GM12801 (cell line): ENCODE measurements at regions not wholly inside any gene's neighbourhood (a gene's known extent, or its start where the extent isn't known, plus 50 kb on each side); places are given as distances from the start of the nearest gene placed in this dataset.

Experiments
- CTCF ChIP-seq: IDR thresholded peaks from one replicate; pipeline ENCODE4 v1.5.1; 2011; ENCODE audit warnings: control low read depth; ENCODE audit not compliant: insufficient read length; ENCODE audit errors: extremely low read depth

DNA sequence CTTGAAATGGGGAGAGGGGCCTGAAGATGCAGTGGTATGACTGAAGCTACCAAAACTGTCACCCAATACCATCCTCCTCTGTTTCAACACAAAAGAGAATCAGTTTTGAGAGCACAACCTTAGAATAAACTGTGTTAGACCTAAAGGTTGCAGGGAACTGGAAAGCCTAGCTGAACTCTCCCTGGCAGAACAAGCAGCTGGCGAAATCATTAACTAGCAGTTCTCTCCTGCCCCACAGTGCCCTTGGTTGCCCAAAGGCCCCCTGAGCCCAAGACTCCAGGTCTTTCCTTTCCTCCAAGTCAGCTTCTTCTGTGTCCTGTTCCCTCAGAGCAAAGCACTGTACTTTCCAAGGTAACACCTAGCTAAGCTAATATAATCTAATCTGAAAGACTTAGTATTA is 135.4 kb upstream of the SLC30A5 start:
- no peak for TF ChIP-seq CTCF

GRCh38 chr5:68960456-68960855 is 133.4 kb upstream of the SLC30A5 start:
- TF ChIP-seq CTCF, result no peak

DNA sequence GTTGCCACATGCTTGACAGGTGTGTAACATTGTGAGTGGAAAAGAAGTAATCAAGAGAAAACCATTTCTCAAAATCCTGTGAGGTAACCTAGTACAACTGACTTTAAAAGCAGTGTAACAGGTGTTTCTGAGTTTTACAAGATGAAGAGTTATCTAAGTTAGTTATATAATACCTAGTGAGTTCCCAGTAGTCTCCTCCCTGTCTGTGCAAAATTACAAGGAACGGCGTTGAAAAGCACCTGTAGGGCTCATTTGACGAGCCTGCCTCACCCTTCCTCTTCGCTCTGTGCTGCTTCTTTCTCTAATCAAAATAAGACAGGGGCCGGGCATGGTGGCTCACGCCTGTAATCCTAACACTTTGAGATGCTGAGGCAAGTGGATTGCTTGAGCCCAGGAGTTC is 132.9 kb upstream of the SLC30A5 start:
- no peak for TF ChIP-seq CTCF

- no peak for TF ChIP-seq CTCF
These were observed 132.1 kb upstream of the SLC30A5 start for GRCh38 chr5:68961762-68962161.

DNA sequence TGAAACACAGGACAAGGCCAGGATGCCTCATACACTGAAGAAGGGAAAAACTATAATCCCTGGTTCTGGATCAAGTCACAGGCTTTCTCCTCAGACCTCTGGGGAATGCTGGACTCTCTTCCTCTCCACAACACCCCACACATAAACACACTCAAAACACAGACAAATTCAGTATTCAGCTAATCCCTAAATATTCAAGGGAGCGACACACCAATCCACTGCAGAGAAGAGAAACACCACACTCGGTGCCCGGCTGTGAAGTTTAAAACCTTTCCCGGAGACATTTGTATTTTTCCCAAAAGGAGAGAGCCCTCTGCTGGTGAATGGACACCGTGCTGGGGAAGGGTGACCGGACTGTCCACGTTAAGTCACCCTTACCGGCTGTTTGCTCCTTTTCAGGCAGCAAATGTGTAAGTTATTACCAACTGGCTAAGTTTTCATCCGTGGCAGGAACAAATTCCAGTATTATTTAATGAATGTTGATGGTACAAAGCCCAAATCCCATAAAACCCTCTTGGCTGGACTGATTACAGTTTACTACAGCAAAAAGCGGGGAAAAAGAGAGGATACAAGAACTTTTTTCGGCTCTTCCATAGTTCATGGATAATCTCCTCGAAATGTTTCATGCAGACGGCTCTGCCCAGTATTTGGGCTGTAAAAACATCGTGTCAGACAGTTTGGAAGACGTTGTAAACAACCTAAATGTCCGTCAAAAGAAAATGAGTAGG is 130.9 kb upstream of the SLC30A5 start:
- TF ChIP-seq CTCF, result no peak

GRCh38 chr5:68964679-68965078 is 129.1 kb upstream of the SLC30A5 start:
- no peak for TF ChIP-seq CTCF

GRCh38 chr5:68965926-68966325 is 127.9 kb upstream of the SLC30A5 start:
- no peak for TF ChIP-seq CTCF
